HG02678 (cell line): ENCODE measurements at regions not wholly inside any gene's neighbourhood (a gene's known extent, or its start where the extent isn't known, plus 50 kb on each side); places are given as distances from the start of the nearest gene placed in this dataset.
"Not testable (repeated sequence)": the region's sequence is repeated elsewhere in the genome, so short reads cannot be mapped to it uniquely, and the experiment has no call there.

Source experiments
- ATAC-seq: cut with Tn5 transposase; IDR thresholded peaks from one replicate; pipeline ENCODE4 v1.9.1; 2021; ENCODE audit warnings: mild to moderate bottlenecking, moderate library complexity; ENCODE audit not compliant: unreplicated experiment

- ATAC-seq = no peak
Measured at GRCh38 chr1:14247666-14248065, 350.8 kb upstream of the KAZN start.

- ATAC-seq = no peak
Measured at GRCh38 chr1:14251871-14252270, 346.6 kb upstream of the KAZN start.

GRCh38 chr1:14253676-14254075 is 344.8 kb upstream of the KAZN start:
- no peak for ATAC-seq

GRCh38 chr1:14254251-14254650 is 344.2 kb upstream of the KAZN start:
- ATAC-seq = peak; percentile 61

- no peak for ATAC-seq
Measured at GRCh38 chr1:14255233-14255632, 343.3 kb upstream of the KAZN start.

- ATAC-seq = no peak
Measured at GRCh38 chr1:14255711-14256110, 342.8 kb upstream of the KAZN start.

GRCh38 chr1:14259191-14259757 is 339.2 kb upstream of the KAZN start:
- no peak for ATAC-seq

GRCh38 chr1:14260480-14260879 is 338.0 kb upstream of the KAZN start:
- no peak for ATAC-seq

- ATAC-seq = no peak
Measured at GRCh38 chr1:14261395-14261794, 337.1 kb upstream of the KAZN start.

- ATAC-seq = no peak
Measured at GRCh38 chr1:14262637-14263036, 335.8 kb upstream of the KAZN start.

GRCh38 chr1:14263225-14263624 is 335.3 kb upstream of the KAZN start:
- ATAC-seq = no peak

GRCh38 chr1:14263671-14264070 is 334.8 kb upstream of the KAZN start:
- ATAC-seq = no peak

- no peak for ATAC-seq
Measured at GRCh38 chr1:14265495-14265894, 333.0 kb upstream of the KAZN start.

GRCh38 chr1:14267991-14268390 is 330.5 kb upstream of the KAZN start:
- ATAC-seq = no peak

GRCh38 chr1:14270821-14271220 is 327.7 kb upstream of the KAZN start:
- ATAC-seq = no peak

GRCh38 chr1:14273811-14274210 is 324.7 kb upstream of the KAZN start:
- ATAC-seq = no peak

- ATAC-seq = not testable (repeated sequence)
Measured at GRCh38 chr1:14279891-14280290, 318.6 kb upstream of the KAZN start.

- ATAC-seq = no peak
Measured at GRCh38 chr1:14280909-14281308, 317.6 kb upstream of the KAZN start.

- ATAC-seq = no peak
Measured at GRCh38 chr1:14281412-14281811, 317.1 kb upstream of the KAZN start.

- ATAC-seq = no peak
Measured at GRCh38 chr1:14282707-14283106, 315.8 kb upstream of the KAZN start.

GRCh38 chr1:14285238-14285637 is 313.2 kb upstream of the KAZN start:
- ATAC-seq = no peak

GRCh38 chr1:14291182-14291581 is 307.3 kb upstream of the KAZN start:
- not testable (repeated sequence) for ATAC-seq

GRCh38 chr1:14292520-14292919 is 306.0 kb upstream of the KAZN start:
- ATAC-seq = no peak
